T-helper 2 cell treated with Interferon-gamma antibody and Interleukin-4, amounts not matched to agents 100 ng/mL and 5 ng/mL, for 36 hours (primary cell): ENCODE measurements at regions not wholly inside any gene's neighbourhood (a gene's known extent, or its start where the extent isn't known, plus 50 kb on each side); places are given as distances from the start of the nearest gene placed in this dataset.

Experiments
- intact Hi-C: fragments of 100-400 bp; cut with micrococcal nuclease; formaldehyde crosslinking; loops from one replicate; pipeline ENCODE4 v1.15.1; 2023

DNA sequence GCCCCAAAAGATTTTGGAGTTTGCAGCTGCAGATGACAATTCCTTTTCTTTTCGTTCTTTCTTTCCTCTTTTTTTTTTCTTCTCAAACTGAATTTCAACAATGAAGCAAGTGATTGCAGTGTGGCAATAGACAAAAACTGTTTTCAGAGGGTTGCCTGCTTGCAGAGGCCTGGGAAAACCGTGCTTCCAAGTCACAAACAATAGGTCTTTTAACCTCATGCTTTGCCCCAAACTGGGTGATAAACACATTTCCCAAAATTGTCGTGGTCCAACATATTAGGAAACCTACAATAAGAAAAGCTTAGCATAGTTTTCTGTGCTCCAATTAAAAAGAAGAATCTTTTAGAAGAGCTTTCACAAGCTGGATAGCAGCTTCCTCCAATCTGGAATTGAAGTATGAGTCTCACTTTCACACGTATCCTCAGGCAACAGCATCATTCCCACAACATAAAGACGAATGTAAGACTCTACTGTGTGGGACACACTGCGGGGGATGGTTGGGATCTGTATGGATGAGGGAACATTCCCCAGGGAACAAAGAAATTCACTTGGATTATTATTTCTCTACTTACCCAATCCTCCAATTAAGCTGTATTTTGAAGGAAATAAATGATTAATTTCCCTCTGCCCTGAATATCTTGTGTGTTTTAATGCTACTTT is 656.1 kb downstream of the RNF144A start:
- intact Hi-C loops, result no loop called here

DNA sequence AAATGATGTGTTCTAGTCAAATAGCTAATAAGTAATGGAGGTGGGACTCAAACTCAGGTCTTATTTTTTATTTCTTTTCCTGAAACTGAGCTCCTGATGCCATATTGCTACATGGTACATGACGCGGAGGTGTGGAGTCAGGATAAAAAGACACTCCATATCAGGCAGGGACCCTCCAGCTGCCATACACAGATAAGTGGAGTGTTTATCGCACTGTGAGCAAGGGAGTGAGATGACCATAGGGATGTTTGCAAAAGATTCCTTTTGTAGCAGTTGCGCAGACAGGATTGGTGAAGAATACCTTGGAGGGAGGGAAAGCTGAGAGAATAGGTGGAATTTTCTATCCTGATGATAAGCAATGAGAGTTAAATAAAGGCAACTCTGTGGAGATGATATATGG is 657.2 kb downstream of the RNF144A start:
- intact Hi-C loops, result no loop called here

DNA sequence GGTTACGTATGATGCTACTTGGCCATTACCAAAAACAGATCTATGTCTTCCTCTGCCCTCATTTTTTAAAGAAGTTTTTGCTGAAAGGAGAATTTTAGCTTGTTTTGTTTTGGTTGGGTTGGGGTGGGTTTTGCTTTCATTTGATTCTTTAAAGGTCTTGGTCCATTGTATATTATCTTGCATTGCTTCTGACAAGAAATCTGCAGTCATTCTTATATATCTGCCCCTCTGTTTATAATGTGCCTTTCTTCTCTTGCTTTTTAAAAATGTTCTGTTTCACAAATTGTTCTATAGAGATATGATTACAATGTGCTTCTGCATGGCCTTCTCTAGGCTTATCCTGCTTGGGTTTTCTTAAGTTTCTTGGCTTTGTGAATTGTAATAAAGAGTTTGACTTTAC is 660.6 kb downstream of the RNF144A start:
- intact Hi-C loops, result no loop called here

DNA sequence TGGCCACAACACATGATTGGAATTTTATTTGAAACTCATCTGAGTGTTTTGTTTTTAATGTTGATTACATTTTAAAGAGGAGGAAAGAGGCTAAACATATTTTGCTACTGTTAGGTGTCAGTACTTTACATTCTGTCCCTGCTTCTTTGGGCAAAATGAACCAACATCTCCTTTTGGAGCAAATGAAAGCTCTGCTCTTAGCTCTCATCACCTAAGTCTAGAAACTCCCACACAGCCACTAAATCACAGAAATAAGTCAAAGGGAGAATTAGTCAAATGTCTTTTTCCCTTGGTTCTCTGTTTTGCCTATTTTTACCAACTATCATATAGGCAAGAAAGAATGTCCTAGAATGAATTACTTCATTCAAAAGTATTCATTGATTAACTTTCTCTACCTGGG is 666.8 kb downstream of the RNF144A start:
- intact Hi-C loops, result no loop called here

DNA sequence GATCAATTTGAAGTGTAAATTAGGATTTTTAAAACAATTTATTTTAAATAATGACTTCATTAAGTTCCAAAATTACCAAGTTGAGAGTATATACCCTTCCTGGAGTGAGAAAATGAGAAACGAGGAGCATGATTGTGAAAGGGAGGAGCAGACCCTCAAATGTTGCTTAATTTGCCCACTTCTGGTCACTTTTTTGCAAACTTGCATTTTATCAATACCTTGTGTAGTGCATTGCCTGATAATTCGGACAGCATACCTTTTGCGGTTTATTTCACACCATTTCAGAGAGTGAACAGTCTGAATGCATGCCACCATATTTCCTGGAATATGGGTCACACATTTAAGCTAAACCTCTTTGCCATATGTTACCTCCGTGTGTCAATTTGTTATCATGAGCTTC is 669.7 kb downstream of the RNF144A start:
- intact Hi-C loops, result no loop called here

DNA sequence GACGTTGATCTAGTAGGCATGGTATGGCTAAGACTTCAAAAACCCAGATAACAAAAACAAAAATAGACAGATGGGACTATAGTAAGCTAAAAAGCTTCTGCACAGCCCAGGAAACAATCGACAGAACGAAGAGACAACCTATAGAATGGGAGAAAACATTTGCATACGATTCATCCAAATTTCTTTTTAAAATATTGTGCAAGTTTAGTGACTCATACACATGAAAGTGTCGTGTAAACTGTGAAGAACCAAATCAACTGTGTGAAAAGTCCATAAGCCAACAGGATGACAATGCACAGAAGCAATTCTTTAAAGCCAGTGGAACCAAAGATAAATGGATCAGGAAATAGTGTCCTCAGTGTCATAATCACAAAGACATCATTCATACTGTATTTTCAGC is 671.1 kb downstream of the RNF144A start:
- intact Hi-C loops, result no loop called here

DNA sequence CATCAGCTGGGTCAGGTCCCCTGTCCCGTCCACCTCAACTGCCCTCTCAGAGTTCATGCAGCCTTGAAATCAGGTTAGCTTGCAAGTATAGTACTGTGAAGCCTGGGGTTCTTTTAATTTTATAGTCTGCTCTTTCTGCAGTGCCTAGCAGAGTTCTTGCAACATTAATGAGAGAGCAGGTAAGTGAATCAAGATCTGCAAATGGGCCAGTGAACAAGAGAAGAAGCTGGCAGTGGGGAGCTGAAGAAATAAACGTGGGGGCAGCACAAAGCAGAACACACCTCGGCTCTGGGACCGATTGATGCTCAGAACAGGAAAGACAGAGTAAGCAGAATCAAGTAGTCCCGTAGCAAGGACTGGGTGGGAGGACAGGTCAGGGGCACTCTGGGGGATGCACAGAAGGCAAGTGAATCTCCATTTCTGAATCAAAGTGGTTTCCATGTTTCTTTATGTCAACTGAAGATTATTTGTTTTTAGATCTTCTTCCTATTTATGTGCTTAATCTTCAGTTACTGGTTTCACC is 675.5 kb downstream of the RNF144A start:
- intact Hi-C loops, result loop anchor here (5.0 kb wide), 1 partner anchor 155 kb away; no protein-coding TSS in a partner anchor

DNA sequence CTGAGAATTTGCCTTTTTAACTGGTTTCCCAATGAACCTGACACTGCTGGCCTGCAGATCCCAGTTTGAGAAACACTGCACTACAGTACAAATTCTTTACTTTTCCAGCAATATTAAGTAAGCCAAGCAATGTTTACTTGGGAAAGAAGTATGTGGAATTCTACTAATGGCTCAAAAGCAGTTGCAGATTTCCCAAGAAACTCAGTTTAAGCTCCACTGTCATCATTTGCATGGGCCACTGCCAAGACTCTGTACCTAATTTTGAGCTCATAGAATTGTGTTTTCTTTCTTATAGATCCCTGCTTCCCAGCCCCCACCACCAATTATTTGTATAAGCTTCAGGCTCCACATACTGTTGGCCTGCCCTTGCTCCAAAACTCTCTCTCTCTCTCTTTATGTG is 676.1 kb downstream of the RNF144A start:
- intact Hi-C loops, result loop anchor here (5.0 kb wide), 1 partner anchor 156 kb away; no protein-coding TSS in a partner anchor

DNA sequence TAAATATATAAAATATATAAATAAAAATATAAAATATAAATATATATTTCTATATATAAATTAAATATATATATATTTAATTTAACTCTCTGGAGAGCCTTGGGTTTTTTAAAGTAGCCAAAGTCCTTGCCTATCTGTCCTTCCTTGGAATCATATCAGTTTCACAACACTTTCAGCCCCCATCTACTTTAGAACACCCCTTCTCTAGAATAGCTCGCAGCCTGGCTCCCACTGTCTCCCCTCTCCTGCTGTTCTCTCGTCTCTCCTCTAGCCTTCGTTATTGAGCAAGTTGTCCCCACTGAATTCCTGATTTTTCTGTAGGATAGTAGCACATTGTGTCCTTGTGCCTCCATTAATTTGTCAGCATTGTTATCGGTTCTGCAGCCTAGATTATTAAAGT is 677.0 kb downstream of the RNF144A start:
- intact Hi-C loops, result loop anchor here (5.0 kb wide), 1 partner anchor 157 kb away; no protein-coding TSS in a partner anchor

DNA sequence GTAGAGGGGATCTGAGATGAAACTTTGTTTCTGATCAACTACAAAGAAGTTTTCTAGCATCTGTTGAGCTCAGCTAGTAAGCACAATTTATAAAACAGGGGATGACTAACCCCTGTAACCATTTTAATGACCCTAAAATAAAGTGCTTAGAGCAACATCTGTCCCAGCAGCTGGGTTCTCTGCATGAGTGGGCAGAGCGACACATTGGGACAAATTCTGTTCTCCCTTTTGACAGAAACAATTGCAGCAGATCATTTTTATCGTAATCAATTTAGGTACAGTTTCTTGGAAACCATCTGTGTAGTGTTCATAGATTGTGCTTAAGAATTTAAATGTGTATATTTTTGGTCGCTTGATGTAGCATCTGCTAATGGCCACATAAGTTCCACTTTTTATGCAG is 678.0 kb downstream of the RNF144A start:
- intact Hi-C loops, result no loop called here

DNA sequence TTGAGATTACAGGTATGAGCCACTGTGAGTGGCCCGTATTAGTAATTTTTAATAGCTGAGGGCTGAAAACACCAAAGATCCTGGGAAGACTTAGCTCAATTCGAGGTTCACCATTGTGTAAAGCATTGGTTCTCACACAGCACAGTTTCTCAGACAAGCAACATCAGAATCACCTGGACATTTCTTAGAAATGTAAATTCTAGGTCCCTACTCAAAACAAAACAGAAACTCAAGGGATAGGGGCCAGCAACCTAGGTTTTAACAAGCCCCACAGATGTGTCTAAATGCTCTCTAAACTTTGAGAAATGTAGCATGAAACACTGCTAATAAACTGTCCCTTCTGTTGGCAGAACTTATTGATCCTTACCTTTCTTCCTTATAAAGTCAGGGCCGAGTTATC is 681.2 kb downstream of the RNF144A start:
- intact Hi-C loops, result no loop called here

DNA sequence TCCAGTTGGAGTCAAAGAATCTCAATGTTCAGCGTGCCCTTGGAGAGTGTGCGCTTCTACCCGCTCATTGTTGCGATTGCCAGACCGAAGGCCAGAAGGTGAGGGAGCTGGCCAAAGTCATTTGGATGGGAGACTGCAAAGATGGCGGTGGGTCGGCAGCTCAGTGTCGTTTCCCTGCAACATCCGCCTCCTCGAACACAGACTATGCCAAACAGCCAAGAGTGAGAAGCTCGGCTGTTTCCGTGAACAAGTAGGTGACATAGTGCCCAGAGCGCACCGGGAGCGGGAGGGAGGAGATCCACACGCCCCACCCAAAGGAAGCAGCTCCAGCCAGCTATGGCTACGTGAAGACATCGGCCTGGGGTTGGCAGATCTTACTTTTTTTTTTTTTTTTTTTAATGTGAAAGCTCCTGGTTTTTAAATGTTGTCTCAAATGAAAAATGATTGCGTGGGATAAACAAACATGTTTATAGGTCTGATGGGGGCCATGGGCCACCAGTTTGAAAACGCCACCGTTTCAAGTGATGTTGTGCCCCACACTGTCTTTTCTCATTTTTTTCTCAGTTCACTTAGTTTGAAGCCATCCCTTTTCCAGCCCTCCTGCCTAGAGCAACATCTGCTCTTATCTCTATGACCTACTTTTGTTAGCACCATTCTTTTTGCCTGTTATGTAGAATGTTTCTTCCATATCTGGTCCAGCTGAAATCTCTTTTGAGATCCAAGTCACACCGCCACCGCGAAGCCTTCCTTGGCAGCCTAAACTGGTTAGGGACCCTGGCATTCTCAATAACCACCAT is 682.4 kb downstream of the RNF144A start:
- intact Hi-C loops, result no loop called here

DNA sequence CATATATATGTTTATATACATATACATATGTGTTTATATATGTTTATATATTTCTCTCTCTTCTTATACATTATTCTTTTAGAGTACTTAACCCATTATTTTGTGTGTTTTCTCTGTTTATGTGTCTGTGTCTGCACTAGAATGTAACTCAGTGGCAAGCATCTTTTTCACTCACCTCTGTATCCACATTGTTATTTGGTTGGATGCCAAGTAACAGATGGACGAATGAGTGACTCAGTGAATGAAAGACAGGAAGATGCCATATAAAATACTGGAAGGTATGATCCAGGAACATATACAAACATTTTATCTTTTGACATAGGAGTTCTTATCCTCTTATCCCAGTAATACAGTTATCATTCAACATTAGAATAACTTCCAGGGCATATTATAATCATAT is 684.8 kb downstream of the RNF144A start:
- intact Hi-C loops, result no loop called here

DNA sequence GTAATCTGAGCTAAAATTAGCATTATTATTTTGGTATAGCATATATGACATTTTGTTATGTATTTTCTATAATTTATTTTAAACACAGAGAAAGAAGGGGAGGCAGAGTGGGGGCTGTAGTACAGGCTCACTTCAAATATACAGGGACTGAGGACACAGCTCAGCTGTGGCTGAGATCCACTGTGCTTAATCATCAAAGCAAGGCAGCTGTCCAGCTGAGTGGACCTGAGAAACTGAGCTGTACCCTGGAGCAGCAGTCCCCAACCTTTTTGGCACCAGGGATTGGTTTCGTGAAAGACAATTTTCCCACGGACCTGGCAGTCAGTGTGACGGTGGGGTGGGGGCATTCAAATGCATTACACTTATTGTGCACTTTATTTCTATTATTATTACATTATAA is 687.2 kb downstream of the RNF144A start:
- intact Hi-C loops, result no loop called here

DNA sequence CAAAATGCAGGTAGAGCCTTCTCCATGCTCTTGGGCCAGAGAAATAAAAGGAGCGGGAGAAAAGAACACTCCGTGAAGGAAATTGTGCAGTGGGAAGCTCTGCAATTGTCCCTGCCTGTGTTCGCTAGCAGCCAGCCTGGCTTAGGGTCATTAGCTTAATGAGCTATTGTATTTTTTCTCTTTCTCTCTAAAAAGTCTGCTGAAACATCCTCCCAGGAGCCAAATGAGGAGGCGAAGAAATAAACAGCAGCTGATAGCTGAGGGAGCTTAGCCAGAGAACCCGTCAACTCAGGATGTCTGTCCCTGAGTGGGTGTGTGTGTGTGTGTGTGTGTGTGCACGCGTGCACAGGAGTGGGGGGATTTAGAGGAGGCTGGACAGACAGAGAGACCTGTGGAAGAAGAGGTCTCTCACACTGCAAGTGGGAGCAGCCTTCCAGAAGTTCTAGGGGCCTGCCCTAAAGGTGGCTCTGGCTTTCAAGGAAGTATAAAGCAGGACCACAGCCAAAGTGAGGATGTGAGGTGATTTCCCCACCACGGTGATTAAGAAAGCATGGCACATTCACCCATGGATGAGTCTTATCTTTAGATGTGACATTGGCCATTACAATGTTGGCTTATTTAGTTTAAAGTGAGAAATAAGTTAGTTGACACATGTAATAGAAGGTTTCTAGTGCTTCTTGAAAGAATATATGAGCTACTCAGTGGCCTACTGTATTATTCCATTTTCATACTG is 690.4 kb downstream of the RNF144A start:
- intact Hi-C loops, result no loop called here

DNA sequence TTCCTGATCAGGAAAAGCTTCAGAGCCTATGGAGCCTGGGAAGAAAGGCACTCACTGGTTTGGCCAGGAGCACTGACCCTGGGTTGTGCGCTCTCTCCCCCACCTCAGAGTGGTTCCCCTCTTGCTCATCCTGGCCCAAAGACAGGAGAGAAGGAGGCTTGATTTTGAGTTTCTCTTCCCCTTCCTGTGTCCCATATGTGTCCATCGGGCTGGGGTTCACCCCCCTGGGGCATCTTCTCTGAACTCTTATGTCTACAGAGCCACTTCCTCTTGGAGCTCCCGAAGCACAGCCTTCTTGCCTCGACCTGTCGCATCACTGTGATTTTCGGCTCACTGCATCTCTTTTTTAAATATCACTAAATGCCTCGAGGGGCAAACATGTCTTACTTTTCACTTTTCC is 692.3 kb downstream of the RNF144A start:
- intact Hi-C loops, result no loop called here

DNA sequence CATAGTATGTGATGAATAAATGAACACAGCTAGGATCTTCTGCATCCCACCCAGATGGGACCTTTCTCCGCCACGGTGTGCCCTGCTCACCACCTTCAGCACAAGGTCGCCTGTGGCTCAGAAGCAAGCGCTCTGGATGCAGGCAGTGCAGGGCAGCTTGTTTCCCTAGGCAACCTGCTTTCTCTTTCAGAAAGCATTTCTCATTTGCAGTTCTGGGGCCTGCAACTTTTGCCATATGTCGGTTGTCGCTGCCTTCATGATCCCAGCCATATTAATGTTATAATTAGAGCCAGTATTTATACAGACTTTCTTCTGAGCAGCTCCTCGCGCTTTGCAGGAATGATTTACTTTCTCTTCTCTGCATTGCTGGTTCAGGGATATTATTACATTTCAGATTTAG is 692.8 kb downstream of the RNF144A start:
- intact Hi-C loops, result no loop called here

DNA sequence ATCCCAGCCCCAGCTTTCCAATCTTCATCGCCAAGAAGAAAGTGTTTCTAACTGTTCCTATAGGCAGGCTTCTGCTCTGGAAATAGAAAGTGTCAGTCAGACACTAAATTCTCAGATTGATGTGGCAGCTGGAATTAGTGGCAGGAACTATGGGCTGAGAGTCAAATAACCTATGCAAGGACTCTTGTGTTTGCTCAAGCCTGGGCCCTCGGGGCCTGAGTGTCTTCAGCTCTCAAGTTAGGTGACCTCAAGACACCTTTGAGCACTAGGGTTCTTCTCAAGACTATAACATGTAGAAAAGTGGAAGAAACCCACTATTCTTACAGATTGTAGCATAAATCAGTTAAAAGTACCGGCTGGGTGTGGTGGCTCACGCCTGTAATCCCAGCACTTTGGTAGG is 694.5 kb downstream of the RNF144A start:
- intact Hi-C loops, result no loop called here

DNA sequence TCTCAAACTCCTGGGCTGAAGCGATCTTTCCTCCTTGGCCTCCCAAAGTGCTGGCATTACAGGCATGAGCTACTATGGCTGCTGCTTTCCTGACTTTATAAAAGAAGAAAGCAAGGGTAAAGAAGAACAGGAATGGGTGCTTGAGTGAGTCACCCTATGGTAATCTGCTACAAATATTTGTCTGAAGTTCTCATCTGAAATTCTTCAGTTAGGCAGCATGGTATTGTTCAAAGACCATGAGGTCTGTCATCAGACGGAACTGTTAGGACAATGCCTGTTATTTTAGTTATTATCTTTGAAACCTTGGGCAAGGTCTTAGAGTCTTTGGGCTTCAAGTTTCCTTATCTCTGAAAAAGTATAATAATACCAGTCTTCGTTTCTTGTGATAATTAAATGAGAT is 695.8 kb downstream of the RNF144A start:
- intact Hi-C loops, result no loop called here

DNA sequence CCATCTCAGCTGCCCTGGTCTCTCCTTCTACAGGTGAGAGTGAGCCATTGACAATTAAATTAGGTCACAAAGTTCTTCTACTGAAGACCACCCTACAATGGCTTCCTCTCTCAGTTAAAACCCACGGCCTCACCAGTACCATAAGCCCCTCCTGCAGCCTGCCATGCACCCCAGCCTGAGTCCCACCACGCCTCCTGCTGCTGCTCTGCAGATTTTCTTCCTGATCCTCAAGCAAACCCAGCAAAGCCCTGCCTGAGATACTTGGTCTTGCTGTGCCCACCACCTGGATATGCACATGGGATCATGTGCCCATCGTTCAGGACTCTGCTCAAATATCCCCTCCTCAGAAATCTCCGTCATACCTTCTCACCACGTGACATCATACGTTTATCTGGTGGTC is 696.6 kb downstream of the RNF144A start:
- intact Hi-C loops, result no loop called here

DNA sequence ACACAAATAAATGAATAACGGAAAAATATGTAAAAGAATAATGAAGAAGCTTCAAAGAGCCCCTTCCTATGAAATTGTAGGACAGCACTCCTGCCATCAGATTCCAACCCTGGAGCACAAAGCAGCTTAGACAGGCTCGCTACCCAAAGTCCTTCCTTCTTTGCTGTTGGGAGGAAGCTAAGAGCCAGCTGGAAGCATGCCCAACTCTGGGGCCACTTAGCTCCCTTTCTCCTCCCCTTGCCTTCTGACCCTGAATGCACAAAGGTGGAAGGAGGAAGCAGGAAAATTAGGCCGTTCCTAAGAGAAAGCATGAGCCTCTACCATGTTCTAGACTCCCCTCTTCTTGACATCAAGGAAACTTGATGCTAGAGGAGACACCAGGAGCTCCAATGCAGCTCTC is 700.8 kb downstream of the RNF144A start:
- intact Hi-C loops, result no loop called here
